8988T (cell line): ENCODE measurements at regions not wholly inside any gene's neighbourhood (a gene's known extent, or its start where the extent isn't known, plus 50 kb on each side); places are given as distances from the start of the nearest gene placed in this dataset.

ENCODE experiments used
- DNase-seq: peaks from one replicate; pipeline ENCODE4 v3.0.0; 2011

- no peak for DNase-seq
Measured at GRCh38 chr4:151824656-151825055, 63.8 kb upstream of the GATB start.

GRCh38 chr4:151822331-151822730 is 61.5 kb upstream of the GATB start:
- DNase-seq, result no peak

GRCh38 chr4:151820004-151820403 is 59.2 kb upstream of the GATB start:
- DNase-seq, result no peak

- DNase-seq, result no peak
Measured at GRCh38 chr4:151811403-151811802, 50.6 kb upstream of the GATB start.
